ENCODE measurements at regions not wholly inside any gene's neighbourhood (a gene's known extent, or its start where the extent isn't known, plus 50 kb on each side); places are given as distances from the start of the nearest gene placed in this dataset.

DNA sequence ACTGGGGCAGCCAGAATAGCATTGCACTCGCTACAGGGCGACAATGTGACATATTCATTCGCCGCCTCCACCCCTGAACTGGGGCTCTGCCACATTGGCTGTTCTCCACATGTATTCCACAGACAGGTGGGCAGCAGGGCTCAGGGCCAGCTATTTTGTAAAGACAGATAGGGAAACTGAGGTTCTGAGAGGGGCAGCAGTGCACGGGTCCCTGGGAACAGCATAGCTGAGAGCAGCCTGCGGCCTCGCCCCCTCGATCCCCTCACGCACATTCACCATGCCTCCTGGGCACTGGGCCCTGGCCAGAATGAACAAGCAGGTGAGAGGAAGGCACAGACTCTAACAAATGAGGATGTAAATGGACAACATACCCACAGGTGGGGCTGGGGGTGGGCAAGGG lies 75.0 kb upstream of the SPATA12 start:
- intact Hi-C loops (cut with DNase I) = no loop called here
- H3K4me1 ChIP-seq = peaks cover 0 to 10% of the 10 kb centered on the region in 2 donors

DNA sequence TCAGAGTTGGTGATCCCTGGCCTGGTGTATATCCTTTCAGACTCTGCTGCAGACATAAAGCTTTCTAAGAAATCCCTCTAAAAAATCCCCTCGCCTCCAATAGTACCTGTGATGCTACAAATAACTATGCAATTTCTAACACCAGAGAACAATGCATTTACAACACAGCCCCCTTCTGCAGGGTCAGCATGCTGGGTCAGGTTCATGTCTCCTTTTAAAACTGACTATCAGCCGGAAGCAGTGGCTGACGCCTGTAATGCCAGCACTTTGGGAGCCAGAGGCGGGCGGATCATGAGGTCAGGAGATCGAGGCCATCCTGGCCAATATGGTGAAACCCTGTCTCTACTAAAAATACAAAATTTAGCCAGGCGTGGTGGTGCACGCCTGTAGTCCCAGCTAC lies 77.0 kb upstream of the SPATA12 start:
- Histone ChIP-seq H3K27ac (no peak overlapping the region), H3K9me3 (no peaks in the 10 kb centered on the region), H3K36me3 (no peaks in the 10 kb centered on the region), H3K4me1 (peaks cover 0 to 10% of the 10 kb centered on the region in 2 donors), H3K4me3 (no peak overlapping the region), H3K27me3 (no peaks in the 10 kb centered on the region)
- intact Hi-C loops (cut with DNase I) = no loop called here
- TF ChIP-seq, protein P1, sequence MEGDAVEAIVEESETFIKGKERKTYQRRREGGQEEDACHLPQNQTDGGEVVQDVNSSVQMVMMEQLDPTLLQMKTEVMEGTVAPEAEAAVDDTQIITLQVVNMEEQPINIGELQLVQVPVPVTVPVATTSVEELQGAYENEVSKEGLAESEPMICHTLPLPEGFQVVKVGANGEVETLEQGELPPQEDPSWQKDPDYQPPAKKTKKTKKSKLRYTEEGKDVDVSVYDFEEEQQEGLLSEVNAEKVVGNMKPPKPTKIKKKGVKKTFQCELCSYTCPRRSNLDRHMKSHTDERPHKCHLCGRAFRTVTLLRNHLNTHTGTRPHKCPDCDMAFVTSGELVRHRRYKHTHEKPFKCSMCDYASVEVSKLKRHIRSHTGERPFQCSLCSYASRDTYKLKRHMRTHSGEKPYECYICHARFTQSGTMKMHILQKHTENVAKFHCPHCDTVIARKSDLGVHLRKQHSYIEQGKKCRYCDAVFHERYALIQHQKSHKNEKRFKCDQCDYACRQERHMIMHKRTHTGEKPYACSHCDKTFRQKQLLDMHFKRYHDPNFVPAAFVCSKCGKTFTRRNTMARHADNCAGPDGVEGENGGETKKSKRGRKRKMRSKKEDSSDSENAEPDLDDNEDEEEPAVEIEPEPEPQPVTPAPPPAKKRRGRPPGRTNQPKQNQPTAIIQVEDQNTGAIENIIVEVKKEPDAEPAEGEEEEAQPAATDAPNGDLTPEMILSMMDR (IDR thresholded peaks at IDR 0.05) = no peak
- DNase-seq (ENCODE audit: low spot score in 2 of 2) = peak in 1 of 2 donors; percentile 7

More for the DNA sequence above, 75.0 kb upstream of the SPATA12 start:
- Histone ChIP-seq H3K4me3 (no peak overlapping the region), H3K36me3 (no peaks in the 10 kb centered on the region), H3K9me3 (no peaks in the 10 kb centered on the region), H3K27ac (no peak overlapping the region), H3K27me3 (no peaks in the 10 kb centered on the region)
- peak in 1 of 2 donors; percentile 52 for DNase-seq (ENCODE audit: low spot score in 2 of 2)
- TF ChIP-seq, protein P1 (IDR thresholded peaks at IDR 0.05) = no peak

DNA sequence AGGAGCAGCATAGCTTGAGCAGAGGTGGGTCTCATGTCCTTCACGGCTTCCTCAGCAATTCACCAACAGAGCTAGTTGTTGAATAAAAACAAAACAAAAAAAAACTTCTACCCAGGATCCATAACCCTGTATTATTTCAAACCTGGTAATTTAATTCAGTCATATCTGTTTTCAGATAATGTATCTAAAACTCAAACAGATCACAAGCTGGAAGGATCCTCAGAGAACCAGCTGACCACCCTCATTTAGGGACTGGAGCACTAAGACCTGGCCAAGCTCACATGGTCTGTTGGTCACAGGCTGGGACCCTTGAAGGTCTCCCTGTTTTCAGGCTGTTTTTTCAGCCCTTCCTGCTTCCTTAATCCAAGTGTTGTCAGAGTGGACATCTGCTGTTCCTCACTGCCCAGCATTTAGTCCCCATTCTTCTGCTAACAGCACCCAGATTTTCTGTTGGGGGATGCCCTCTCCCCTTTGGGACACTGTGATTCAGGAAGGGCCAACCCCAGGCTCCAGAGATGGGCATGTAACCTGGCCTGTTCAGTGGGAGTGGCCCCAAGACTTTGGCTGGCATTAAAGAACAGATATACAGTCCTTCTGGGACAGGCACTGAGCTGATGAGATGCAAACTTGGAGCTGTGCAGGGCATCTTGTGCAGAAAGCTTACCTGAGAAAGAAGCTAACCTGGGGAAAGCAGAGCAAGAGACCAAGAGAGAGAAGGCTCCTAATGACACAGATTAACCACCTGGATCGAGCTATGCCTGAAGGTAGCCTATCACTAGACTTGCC lies 78.8 kb upstream of the SPATA12 start:
- Histone ChIP-seq H3K27ac (no peak overlapping the region), H3K4me1 (peaks cover 0 to 10% of the 10 kb centered on the region in 2 donors), H3K9me3 (no peaks in the 10 kb centered on the region), H3K27me3 (no peaks in the 10 kb centered on the region), H3K4me3 (no peak overlapping the region), H3K36me3 (no peaks in the 10 kb centered on the region)
- intact Hi-C loops (cut with DNase I) = no loop called here
- DNase-seq (ENCODE audit: low spot score in 2 of 2) = peak in 1 of 2 donors; percentile 48
- TF ChIP-seq, protein P1 (IDR thresholded peaks at IDR 0.05) = no peak

DNA sequence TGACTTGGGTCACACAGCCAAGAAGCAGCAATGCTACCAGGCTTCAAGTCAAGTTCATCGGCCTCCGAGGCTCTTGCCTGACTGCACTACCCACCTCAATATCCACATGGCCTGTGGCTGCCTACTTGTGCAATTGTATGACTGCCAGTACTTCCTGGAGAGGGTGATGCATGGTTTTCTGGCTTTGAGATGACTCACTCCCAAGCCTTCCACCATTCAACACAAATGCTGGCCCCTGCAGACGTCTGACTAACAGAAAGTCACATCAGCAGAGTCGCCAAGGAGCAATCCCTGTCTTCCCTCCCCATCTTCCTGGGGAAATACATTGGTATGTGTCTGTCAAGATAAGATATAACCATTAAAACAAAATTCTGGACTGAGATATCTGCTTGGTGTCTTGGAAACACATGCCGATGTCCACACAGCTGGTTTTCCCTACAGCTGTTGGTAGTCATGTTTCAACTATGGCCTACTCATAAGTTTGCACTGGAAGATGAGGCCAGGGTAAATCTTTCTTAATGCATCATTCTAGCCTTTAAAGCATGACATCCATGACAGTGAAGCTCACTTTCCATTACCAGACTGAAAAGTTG lies 79.6 kb upstream of the SPATA12 start:
- Histone ChIP-seq H3K36me3 (no peaks in the 10 kb centered on the region), H3K9me3 (no peaks in the 10 kb centered on the region), H3K4me3 (no peak overlapping the region), H3K27me3 (no peaks in the 10 kb centered on the region), H3K4me1 (peaks cover 0 to 10% of the 10 kb centered on the region in 2 donors), H3K27ac (no peak overlapping the region)
- TF ChIP-seq, protein P1 (IDR thresholded peaks at IDR 0.05) = no peak
- peak; percentile 32 to 86 for DNase-seq (ENCODE audit: low spot score in 2 of 2)
- intact Hi-C loops (cut with DNase I) = no loop called here

DNA sequence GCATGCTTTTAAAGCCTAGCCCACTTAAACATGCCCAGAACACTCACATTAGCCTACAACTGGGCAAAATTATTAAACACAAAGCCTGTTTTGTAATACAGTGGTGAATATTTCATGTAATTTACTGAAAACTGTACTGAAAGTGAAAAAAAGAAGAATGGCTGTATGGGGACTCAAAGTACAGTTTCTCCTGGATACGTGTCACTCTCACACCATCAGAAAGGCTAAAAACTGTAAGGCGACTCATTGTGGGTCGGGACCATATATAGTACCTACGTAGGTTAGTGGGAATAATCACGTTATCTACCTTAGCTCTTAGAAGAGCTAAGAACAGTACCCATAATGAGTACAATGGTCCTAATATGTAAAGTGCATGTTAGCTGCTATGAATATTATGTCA lies 80.2 kb upstream of the SPATA12 start:
- DNase-seq (ENCODE audit: low spot score in 2 of 2) = peak in 1 of 2 donors; percentile 2
- TF ChIP-seq, protein P1 (IDR thresholded peaks at IDR 0.05) = no peak
- no peak overlapping the region for H3K4me3 ChIP-seq
- no peaks in the 10 kb centered on the region for H3K36me3 ChIP-seq
- H3K27me3 ChIP-seq = no peaks in the 10 kb centered on the region
- peaks cover 0 to 10% of the 10 kb centered on the region in 2 donors for H3K4me1 ChIP-seq
- intact Hi-C loops (cut with DNase I) = no loop called here
- no peaks in the 10 kb centered on the region for H3K9me3 ChIP-seq
- H3K27ac ChIP-seq = no peak overlapping the region
